ENCODE measurements at regions not wholly inside any gene's neighbourhood (a gene's known extent, or its start where the extent isn't known, plus 50 kb on each side); places are given as distances from the start of the nearest gene placed in this dataset.

GRCh38 chr13:99873141-99873540 lies 98.4 kb downstream of the ZIC5 start:
- DNase-seq (no peak), ATAC-seq (ENCODE audit: low read depth) (no peak)
- POLR2A ChIA-PET = no interaction called here
- Mint-ChIP-seq H3K9me3 (no peaks in the 10 kb centered on the region), H3K4me3 (no peak overlapping the region), H3K27ac (no peak overlapping the region), H3K4me1 (peaks cover 9% of the 10 kb centered on the region), H3K36me3 (ENCODE audit: low read depth) (no peaks in the 10 kb centered on the region), H3K27me3 (no peaks in the 10 kb centered on the region)
- CTCF ChIA-PET = no interaction called here
- intact Hi-C loops (cut with micrococcal nuclease) = no loop called here
- TF ChIP-seq CTCF (IDR thresholded peaks at IDR 0.05) = no peak

- Mint-ChIP-seq H3K27me3 (no peaks in the 10 kb centered on the region), H3K9me3 (no peaks in the 10 kb centered on the region), H3K27ac (no peak overlapping the region), H3K4me1 (peaks cover 9% of the 10 kb centered on the region), H3K36me3 (ENCODE audit: low read depth) (peaks cover 6% of the 10 kb centered on the region), H3K4me3 (no peak overlapping the region)
- DNase-seq = no peak
- ChIA-PET POLR2A (no interaction called here), CTCF (no interaction called here)
- intact Hi-C loops (cut with micrococcal nuclease) = no loop called here
- TF ChIP-seq CTCF (IDR thresholded peaks at IDR 0.05) = no peak
- ATAC-seq (ENCODE audit: low read depth) = no peak
Measured at GRCh38 chr13:99871249-99871898, 100.2 kb downstream of the ZIC5 start.

- intact Hi-C loops (cut with micrococcal nuclease) = no loop called here
- ChIA-PET CTCF (no interaction called here), POLR2A (no interaction called here)
- Mint-ChIP-seq H3K27ac (no peak overlapping the region), H3K36me3 (ENCODE audit: low read depth) (peaks cover 10% of the 10 kb centered on the region), H3K4me1 (peaks cover 9% of the 10 kb centered on the region), H3K27me3 (no peaks in the 10 kb centered on the region), H3K9me3 (no peaks in the 10 kb centered on the region), H3K4me3 (no peak overlapping the region)
- no peak for TF ChIP-seq CTCF (IDR thresholded peaks at IDR 0.05)
- no peak for ATAC-seq (ENCODE audit: low read depth)
- no peak for DNase-seq
Measured at GRCh38 chr13:99870541-99870940, 101.0 kb downstream of the ZIC5 start.

GRCh38 chr13:99869830-99870229 lies 101.7 kb downstream of the ZIC5 start:
- Mint-ChIP-seq H3K9me3 (no peaks in the 10 kb centered on the region), H3K4me1 (peaks cover 9% of the 10 kb centered on the region), H3K27me3 (no peaks in the 10 kb centered on the region), H3K36me3 (ENCODE audit: low read depth) (peaks cover 16% of the 10 kb centered on the region), H3K27ac (no peak overlapping the region), H3K4me3 (no peak overlapping the region)
- TF ChIP-seq CTCF (IDR thresholded peaks at IDR 0.05) = no peak
- ATAC-seq (ENCODE audit: low read depth) = no peak
- DNase-seq = no peak
- CTCF ChIA-PET = no interaction called here
- intact Hi-C loops (cut with micrococcal nuclease) = no loop called here
- POLR2A ChIA-PET = no interaction called here

GRCh38 chr13:99868767-99869166 lies 102.8 kb downstream of the ZIC5 start:
- no peak for ATAC-seq (ENCODE audit: low read depth)
- Mint-ChIP-seq H3K4me3 (no peak overlapping the region), H3K27ac (no peak overlapping the region), H3K9me3 (no peaks in the 10 kb centered on the region), H3K4me1 (peaks cover 9% of the 10 kb centered on the region), H3K36me3 (ENCODE audit: low read depth) (peaks cover 21% of the 10 kb centered on the region), H3K27me3 (no peaks in the 10 kb centered on the region)
- CTCF ChIA-PET = no interaction called here
- POLR2A ChIA-PET = no interaction called here
- no peak for DNase-seq
- TF ChIP-seq CTCF (IDR thresholded peaks at IDR 0.05) = no peak
- intact Hi-C loops (cut with micrococcal nuclease) = no loop called here
